A673 (cell line): ENCODE measurements at regions not wholly inside any gene's neighbourhood (a gene's known extent, or its start where the extent isn't known, plus 50 kb on each side); places are given as distances from the start of the nearest gene placed in this dataset.
A peak's percentile ranks its signal among the peaks of the same experiment; 100 is the strongest.

Experiments used
- BruUV-seq: library from RNA; stranded (reverse); fragments of 400-500 nt; replicated peaks from 2 replicates; lab custom pipeline; 2021; lab: Mats Ljungman, UMichigan
- CTCF ChIA-PET: fragments of 300-600 bp; sonication (Branson Sonifier 250); formaldehyde crosslinking; loops from one replicate; lab custom pipeline; 2022; ENCODE audit warnings: antibody characterized with exemption; lab: Charles Lee
- POLR2A ChIA-PET: fragments of 300-600 bp; sonication (Branson Sonifier 250); formaldehyde crosslinking; loops from one replicate; lab custom pipeline; 2022; ENCODE audit warnings: antibody characterized with exemption; ENCODE audit not compliant: low non-redundant PET; lab: Charles Lee
- DNase-seq: peaks from one replicate; pipeline ENCODE4 v3.0.0-alpha.2; 2015; ENCODE audit warnings: low spot score
- H3K27ac ChIP-seq: fragments of 200-600 bp; sonication (generic); 2 replicates; pipeline ENCODE4 v1.5.1; 2016; ENCODE audit warnings: mixed run types, low read depth, mild to moderate bottlenecking, mixed read lengths, antibody characterized with exemption, low read length; ENCODE audit not compliant: poor library complexity, severe bottlenecking
- H3K27me3 ChIP-seq: fragments of 200-600 bp; sonication (generic); replicated peaks from 2 replicates; pipeline ENCODE4 v1.6.1; 2017; ENCODE audit warnings: mixed run types, low read depth, mild to moderate bottlenecking, mixed read lengths, antibody characterized with exemption, low read length; ENCODE audit not compliant: insufficient read depth, poor library complexity
- H3K36me3 ChIP-seq: fragments of 200-600 bp; sonication (generic); 2 replicates; pipeline ENCODE4 v1.6.1; 2016; ENCODE audit warnings: mixed run types, mild to moderate bottlenecking, mixed read lengths, antibody characterized with exemption, low read length; ENCODE audit not compliant: insufficient read depth, poor library complexity, severe bottlenecking
- H3K4me1 ChIP-seq: fragments of 200-600 bp; sonication (generic); 2 replicates; pipeline ENCODE4 v1.6.1; 2017; ENCODE audit warnings: mixed run types, mild to moderate bottlenecking, mixed read lengths, antibody characterized with exemption, low read length; ENCODE audit not compliant: insufficient read depth, poor library complexity, severe bottlenecking
- H3K4me3 ChIP-seq: fragments of 200-600 bp; sonication (generic); 2 replicates; pipeline ENCODE4 v1.5.1; 2016; ENCODE audit warnings: low read depth, mixed run types, mild to moderate bottlenecking, mixed read lengths, low read length; ENCODE audit not compliant: poor library complexity, severe bottlenecking
- H3K9me3 ChIP-seq: fragments of 200-600 bp; sonication (generic); 2 replicates; pipeline ENCODE4 v1.6.1; 2016; ENCODE audit warnings: mixed run types, low read depth, mild to moderate bottlenecking, mixed read lengths, antibody characterized with exemption, low read length; ENCODE audit not compliant: poor library complexity, severe bottlenecking
- EZH2 ChIP-seq: fragments of 200-600 bp; sonication (generic); IDR thresholded peaks from 2 replicates; pipeline ENCODE4 v1.6.1; 2017; ENCODE audit warnings: borderline replicate concordance, low read depth, mild to moderate bottlenecking, mixed read lengths, antibody characterized with exemption, low read length; ENCODE audit not compliant: poor library complexity, severe bottlenecking
- intact Hi-C: fragments of 100-400 bp; cut with micrococcal nuclease; formaldehyde crosslinking; loops from one replicate; pipeline ENCODE4 v1.10.0; 2022; ENCODE audit not compliant: unreplicated experiment
- TF ChIP-seq, protein P1 (sequence below): fragments of 300-800, 200-600 bp; sonication (generic); conservative IDR thresholded peaks from 2 replicates; pipeline ENCODE4 v1.5.1; 2017; ENCODE audit warnings: low read depth, mild to moderate bottlenecking, antibody characterized with exemption, low read length, moderate library complexity, mixed read lengths

DNA sequence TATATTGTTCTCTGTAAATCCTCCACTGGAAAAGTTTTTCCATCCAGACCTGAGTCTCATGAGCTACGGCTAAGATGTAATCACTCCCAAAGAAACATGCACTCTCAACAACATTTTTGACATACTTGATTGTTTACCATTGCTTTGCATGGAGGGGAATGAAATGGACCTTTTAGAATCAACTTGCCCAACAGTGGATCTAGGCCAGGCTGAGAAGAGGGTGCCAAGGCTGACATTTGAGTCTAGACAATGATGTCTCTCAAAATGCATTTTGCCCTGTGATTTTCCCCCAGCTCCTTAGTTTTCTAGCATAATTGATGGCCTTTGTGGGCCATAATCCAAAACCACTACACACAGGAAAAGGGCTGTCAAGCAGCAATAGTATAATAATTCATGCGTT lies 297.9 kb upstream of the KLF6 start:
- CTCF ChIA-PET = interaction anchor here (1.3 kb wide), 1 partner anchor 890 kb away, joined by 3 read pairs; no protein-coding TSS in a partner anchor
- Histone ChIP-seq H3K27ac (no peak overlapping the region), H3K4me1 (peaks cover 34% of the 10 kb centered on the region), H3K9me3 (no peaks in the 10 kb centered on the region), H3K4me3 (no peak overlapping the region), H3K27me3 (no peaks in the 10 kb centered on the region), H3K36me3 (no peaks in the 10 kb centered on the region)
- no peak for TF ChIP-seq EZH2
- TF ChIP-seq, protein P1, sequence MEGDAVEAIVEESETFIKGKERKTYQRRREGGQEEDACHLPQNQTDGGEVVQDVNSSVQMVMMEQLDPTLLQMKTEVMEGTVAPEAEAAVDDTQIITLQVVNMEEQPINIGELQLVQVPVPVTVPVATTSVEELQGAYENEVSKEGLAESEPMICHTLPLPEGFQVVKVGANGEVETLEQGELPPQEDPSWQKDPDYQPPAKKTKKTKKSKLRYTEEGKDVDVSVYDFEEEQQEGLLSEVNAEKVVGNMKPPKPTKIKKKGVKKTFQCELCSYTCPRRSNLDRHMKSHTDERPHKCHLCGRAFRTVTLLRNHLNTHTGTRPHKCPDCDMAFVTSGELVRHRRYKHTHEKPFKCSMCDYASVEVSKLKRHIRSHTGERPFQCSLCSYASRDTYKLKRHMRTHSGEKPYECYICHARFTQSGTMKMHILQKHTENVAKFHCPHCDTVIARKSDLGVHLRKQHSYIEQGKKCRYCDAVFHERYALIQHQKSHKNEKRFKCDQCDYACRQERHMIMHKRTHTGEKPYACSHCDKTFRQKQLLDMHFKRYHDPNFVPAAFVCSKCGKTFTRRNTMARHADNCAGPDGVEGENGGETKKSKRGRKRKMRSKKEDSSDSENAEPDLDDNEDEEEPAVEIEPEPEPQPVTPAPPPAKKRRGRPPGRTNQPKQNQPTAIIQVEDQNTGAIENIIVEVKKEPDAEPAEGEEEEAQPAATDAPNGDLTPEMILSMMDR = no peak
- intact Hi-C loops = no loop called here
- POLR2A ChIA-PET = no interaction called here
- no TSS peak for BruUV-seq
- no peak for DNase-seq

DNA sequence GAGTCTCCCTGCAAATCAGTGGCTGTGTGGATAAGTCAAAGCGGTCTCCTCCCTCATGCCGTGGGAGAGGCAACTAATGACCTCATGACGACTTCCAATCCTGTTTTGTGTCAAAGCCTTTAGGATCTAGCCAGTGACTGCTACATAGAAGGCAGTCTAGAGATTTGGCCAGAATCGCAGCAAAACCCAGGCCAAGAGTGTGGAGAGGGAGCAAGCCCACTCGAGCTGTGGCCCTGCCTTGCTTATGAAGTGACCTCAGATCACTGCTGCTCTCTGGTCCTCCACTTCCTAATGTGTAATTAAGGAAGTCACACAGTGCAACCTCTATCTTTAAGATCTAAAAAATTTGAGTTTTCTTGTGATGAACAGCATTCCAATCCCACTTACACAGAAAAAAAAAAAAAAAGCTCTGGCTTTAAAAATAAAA lies 296.7 kb upstream of the KLF6 start:
- POLR2A ChIA-PET = no interaction called here
- TF ChIP-seq, protein P1 = no peak
- TF ChIP-seq EZH2 = no peak
- Histone ChIP-seq H3K4me3 (no peak overlapping the region), H3K27ac (no peak overlapping the region), H3K4me1 (peaks cover 34% of the 10 kb centered on the region), H3K27me3 (no peaks in the 10 kb centered on the region), H3K9me3 (no peaks in the 10 kb centered on the region), H3K36me3 (no peaks in the 10 kb centered on the region)
- BruUV-seq = no TSS peak
- CTCF ChIA-PET = no interaction called here
- intact Hi-C loops = no loop called here
- DNase-seq = no peak

DNA sequence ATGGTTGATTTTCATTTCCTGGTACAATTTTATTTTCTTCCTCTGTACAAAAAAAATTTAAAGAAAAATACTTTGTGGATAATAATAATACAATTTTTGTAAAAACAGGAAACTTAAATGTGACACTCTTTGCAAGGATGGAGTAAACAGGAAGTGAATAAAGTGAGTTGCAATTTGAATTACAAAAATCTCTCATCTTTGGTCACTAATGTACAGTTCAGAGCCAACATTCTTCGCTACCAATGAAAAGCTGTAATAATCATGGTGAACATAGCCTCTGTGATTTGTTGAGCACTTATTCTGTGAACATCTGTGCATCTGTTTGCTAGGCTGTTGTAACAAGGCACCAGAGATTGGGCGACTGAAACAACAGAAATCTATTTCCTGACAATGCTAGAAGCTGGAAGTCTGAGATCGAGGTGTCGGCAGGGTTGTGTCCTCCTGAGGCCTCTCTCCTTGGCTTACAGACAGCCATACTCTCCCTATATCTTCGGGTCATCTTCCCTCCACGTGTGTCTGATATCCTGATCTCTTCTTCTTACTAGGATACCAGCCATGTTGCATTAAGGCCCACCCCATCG lies 295.3 kb upstream of the KLF6 start:
- CTCF ChIA-PET = no interaction called here

More for the DNA sequence above, 295.3 kb upstream of the KLF6 start:
- POLR2A ChIA-PET = no interaction called here
- DNase-seq = peak; percentile 64
- Histone ChIP-seq H3K36me3 (no peaks in the 10 kb centered on the region), H3K27ac (no peak overlapping the region), H3K9me3 (no peaks in the 10 kb centered on the region), H3K4me3 (no peak overlapping the region), H3K4me1 (peaks cover 34% of the 10 kb centered on the region), H3K27me3 (no peaks in the 10 kb centered on the region)
- no TSS peak for BruUV-seq
- intact Hi-C loops = no loop called here
- TF ChIP-seq, protein P1 = no peak
- no peak for TF ChIP-seq EZH2
